Parathyroid adenoma (tissue), 2 donors: ENCODE measurements at regions not wholly inside any gene's neighbourhood (a gene's known extent, or its start where the extent isn't known, plus 50 kb on each side); places are given as distances from the start of the nearest gene placed in this dataset.

ENCODE experiments used
- H2AFZ ChIP-seq: fragments of 300-600 bp; sonication (generic); one replicate; pipeline ENCODE4 v1.7.0; 2017; ENCODE audit warnings: antibody characterized with exemption, mild to moderate bottlenecking
- H3K27ac ChIP-seq: fragments of 300-600 bp; sonication (generic); one replicate; pipeline ENCODE4 v1.7.0; 2017
- H3K27me3 ChIP-seq: fragments of 300-600 bp; sonication (generic); one replicate; pipeline ENCODE4 v1.7.0; 2017; ENCODE audit warnings: low read length; ENCODE audit not compliant: control insufficient read depth, insufficient read depth
- H3K36me3 ChIP-seq: fragments of 300-600 bp; sonication (generic); one replicate; pipeline ENCODE4 v1.7.0; 2017; ENCODE audit warnings: low read length; ENCODE audit not compliant: control insufficient read depth, insufficient read depth
- H3K4me1 ChIP-seq: fragments of 300-600 bp; sonication (generic); one replicate; pipeline ENCODE4 v1.7.0; 2017; ENCODE audit warnings: control low read depth
- H3K4me2 ChIP-seq: fragments of 300-600 bp; sonication (generic); one replicate; pipeline ENCODE4 v1.7.0; 2017; ENCODE audit warnings: low read length
- H3K4me3 ChIP-seq: fragments of 300-600 bp; sonication (generic); one replicate; pipeline ENCODE4 v1.7.0; 2017; ENCODE audit warnings: low read depth, low read length
- H3K79me2 ChIP-seq: fragments of 300-600 bp; sonication (generic); one replicate; pipeline ENCODE4 v1.7.0; 2017; ENCODE audit warnings: control low read depth
- H3K9ac ChIP-seq: fragments of 300-600 bp; sonication (generic); one replicate; pipeline ENCODE4 v1.7.0; 2017; ENCODE audit warnings: mild to moderate bottlenecking
- H3K9me3 ChIP-seq: fragments of 300-600 bp; sonication (generic); one replicate; pipeline ENCODE4 v1.7.0; 2017; ENCODE audit warnings: low read length; ENCODE audit not compliant: control insufficient read depth
- TF ChIP-seq, protein P1 (sequence below): fragments of 300-600 bp; sonication (generic); IDR thresholded peaks from one replicate; pipeline ENCODE4 v1.7.0; 2017; ENCODE audit warnings: antibody characterized with exemption, mild to moderate bottlenecking
- donor health status: primary hyperparathyroidism.

DNA sequence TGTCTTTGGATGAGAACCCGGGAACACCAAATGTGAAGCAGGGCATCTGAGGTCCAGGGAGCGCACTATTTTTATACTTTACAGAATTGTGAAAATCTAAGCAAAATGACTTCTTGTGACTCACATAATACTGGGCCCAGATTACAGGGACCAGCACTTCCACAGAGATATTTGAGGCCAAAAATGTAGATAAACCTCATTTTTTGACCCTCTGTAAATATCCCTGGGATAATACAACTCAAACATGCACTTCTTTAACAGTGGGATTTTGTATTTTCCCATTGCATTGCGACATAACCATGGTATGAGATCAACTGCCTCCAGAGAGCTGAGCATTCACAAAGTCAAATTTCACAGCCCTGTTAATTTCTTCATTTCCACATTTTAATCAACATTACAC lies 289.4 kb upstream of the ADGRL4 start:
- H3K9ac ChIP-seq, result no peak overlapping the region
- no peaks in the 10 kb centered on the region for H3K4me1 ChIP-seq
- no peak overlapping the region for H2AFZ ChIP-seq
- no peaks in the 10 kb centered on the region for H3K79me2 ChIP-seq
- H3K9me3 ChIP-seq, result no peaks in the 10 kb centered on the region
- TF ChIP-seq, protein P1, sequence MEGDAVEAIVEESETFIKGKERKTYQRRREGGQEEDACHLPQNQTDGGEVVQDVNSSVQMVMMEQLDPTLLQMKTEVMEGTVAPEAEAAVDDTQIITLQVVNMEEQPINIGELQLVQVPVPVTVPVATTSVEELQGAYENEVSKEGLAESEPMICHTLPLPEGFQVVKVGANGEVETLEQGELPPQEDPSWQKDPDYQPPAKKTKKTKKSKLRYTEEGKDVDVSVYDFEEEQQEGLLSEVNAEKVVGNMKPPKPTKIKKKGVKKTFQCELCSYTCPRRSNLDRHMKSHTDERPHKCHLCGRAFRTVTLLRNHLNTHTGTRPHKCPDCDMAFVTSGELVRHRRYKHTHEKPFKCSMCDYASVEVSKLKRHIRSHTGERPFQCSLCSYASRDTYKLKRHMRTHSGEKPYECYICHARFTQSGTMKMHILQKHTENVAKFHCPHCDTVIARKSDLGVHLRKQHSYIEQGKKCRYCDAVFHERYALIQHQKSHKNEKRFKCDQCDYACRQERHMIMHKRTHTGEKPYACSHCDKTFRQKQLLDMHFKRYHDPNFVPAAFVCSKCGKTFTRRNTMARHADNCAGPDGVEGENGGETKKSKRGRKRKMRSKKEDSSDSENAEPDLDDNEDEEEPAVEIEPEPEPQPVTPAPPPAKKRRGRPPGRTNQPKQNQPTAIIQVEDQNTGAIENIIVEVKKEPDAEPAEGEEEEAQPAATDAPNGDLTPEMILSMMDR, result no peak
- H3K27me3 ChIP-seq, result no peaks in the 10 kb centered on the region
- no peak overlapping the region for H3K27ac ChIP-seq
- no peak overlapping the region for H3K4me3 ChIP-seq
- H3K4me2 ChIP-seq, result no peak overlapping the region
- no peaks in the 10 kb centered on the region for H3K36me3 ChIP-seq

DNA sequence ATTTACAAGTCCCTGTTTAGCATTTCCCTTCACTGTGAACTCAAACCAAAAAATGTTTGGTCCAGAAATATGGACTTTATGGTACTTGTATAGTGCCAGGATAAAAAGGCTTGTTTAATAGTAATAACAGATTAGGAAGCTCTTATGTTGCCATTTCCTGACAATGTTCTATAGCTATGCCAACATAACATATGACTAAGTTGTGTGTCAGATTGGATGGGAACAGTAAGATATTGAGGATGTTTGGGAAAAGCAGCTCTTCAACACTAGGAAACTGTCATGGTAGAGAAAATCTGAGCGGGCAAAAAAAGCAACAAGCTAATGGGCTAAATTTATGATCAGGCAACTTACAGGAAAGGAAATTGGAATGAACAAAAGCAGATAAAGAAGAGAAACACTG lies 287.1 kb upstream of the ADGRL4 start:
- TF ChIP-seq, protein P1, result no peak
- H2AFZ ChIP-seq, result no peak overlapping the region
- no peak overlapping the region for H3K27ac ChIP-seq
- no peaks in the 10 kb centered on the region for H3K27me3 ChIP-seq
- no peaks in the 10 kb centered on the region for H3K36me3 ChIP-seq
- no peaks in the 10 kb centered on the region for H3K79me2 ChIP-seq
- H3K4me2 ChIP-seq, result no peak overlapping the region
- no peak overlapping the region for H3K9ac ChIP-seq
- no peaks in the 10 kb centered on the region for H3K4me1 ChIP-seq
- H3K9me3 ChIP-seq, result no peaks in the 10 kb centered on the region
- H3K4me3 ChIP-seq, result no peak overlapping the region

DNA sequence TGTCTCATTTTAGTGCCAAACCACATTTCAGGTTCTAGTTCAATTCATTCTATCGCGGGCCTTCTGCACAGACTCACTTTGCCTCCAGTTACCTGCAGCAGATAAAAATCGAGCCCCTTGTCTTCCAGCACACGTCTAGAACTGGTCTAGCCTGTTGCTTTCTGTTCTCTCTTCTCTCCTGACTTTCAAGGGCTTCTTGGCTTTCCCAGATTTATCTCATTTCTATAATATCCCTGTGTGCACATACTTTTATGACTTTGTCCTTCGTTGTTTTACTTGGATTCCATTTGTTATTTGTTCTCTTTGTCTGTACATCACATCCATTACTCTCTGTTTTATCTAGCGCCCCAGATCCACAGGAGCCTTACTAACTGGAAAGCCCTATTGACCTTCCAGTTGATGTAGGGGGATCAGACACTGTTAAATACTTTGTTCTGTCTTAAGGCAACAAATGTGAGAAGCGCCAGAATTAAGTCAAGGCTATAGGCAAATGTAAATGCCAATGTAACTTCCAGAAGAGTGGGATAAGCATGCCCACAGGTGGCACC lies 284.5 kb upstream of the ADGRL4 start:
- Histone ChIP-seq H2AFZ (no peak overlapping the region), H3K4me2 (no peak overlapping the region), H3K36me3 (no peaks in the 10 kb centered on the region), H3K9ac (no peak overlapping the region), H3K9me3 (no peaks in the 10 kb centered on the region), H3K4me1 (no peaks in the 10 kb centered on the region), H3K27me3 (no peaks in the 10 kb centered on the region), H3K79me2 (no peaks in the 10 kb centered on the region), H3K27ac (no peak overlapping the region), H3K4me3 (no peak overlapping the region)
- TF ChIP-seq, protein P1, result no peak

DNA sequence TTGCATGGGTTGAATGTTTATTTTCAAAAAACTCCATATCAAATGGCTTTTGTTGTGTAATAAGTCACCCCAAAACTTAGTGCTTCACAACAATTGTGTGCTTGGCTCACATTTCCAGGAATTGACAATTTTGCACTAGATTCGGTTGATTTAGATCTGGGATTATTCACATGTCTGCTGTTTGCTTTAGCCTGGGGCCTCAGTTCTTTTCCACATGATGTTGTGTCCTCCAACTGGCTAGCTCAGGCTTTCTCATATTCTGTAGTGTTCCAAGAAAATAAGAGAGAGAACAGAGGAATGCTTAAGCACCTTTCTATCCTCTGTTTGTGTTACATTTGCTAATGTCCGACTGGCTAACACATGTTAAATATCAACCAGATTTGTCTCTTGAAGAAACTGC lies 281.5 kb upstream of the ADGRL4 start:
- TF ChIP-seq, protein P1, result no peak

GRCh38 chr1:79285667-79286066 lies 279.1 kb upstream of the ADGRL4 start:
- Histone ChIP-seq H3K9me3 (no peaks in the 10 kb centered on the region), H3K79me2 (no peaks in the 10 kb centered on the region), H2AFZ (no peak overlapping the region), H3K9ac (no peak overlapping the region), H3K4me1 (no peaks in the 10 kb centered on the region), H3K4me2 (no peak overlapping the region), H3K27me3 (no peaks in the 10 kb centered on the region), H3K27ac (no peak overlapping the region), H3K4me3 (no peak overlapping the region), H3K36me3 (no peaks in the 10 kb centered on the region)
- TF ChIP-seq, protein P1, result no peak

More for the DNA sequence above, 281.5 kb upstream of the ADGRL4 start:
- no peak overlapping the region for H3K9ac ChIP-seq
- H3K9me3 ChIP-seq, result no peaks in the 10 kb centered on the region
- no peaks in the 10 kb centered on the region for H3K4me1 ChIP-seq
- no peaks in the 10 kb centered on the region for H3K79me2 ChIP-seq
- no peak overlapping the region for H3K4me3 ChIP-seq
- no peak overlapping the region for H3K27ac ChIP-seq
- no peak overlapping the region for H2AFZ ChIP-seq
- H3K4me2 ChIP-seq, result no peak overlapping the region
- no peaks in the 10 kb centered on the region for H3K27me3 ChIP-seq
- H3K36me3 ChIP-seq, result no peaks in the 10 kb centered on the region
